OCI-LY3 (cell line): ENCODE measurements at regions not wholly inside any gene's neighbourhood (a gene's known extent, or its start where the extent isn't known, plus 50 kb on each side); places are given as distances from the start of the nearest gene placed in this dataset.

Experiments
- CTCF ChIP-seq: fragments of 200-600, 300-600 bp; sonication (generic); IDR thresholded peaks from 2 replicates; pipeline ENCODE4 v1.5.1; 2014; ENCODE audit warnings: antibody characterized with exemption, low read length, low read depth
- EZH2phosphoT487 ChIP-seq: fragments of 200-600 bp; shearing (Covaris generic); IDR thresholded peaks from 2 replicates; pipeline ENCODE4 v1.6.1; 2018; ENCODE audit warnings: antibody characterized with exemption, mixed run types, low read depth

- TF ChIP-seq CTCF (no peak), EZH2phosphoT487 (no peak)
Observed at GRCh38 chrX:131821945-131822622, 201.0 kb upstream of the STK26 start.
